ENCODE measurements at regions not wholly inside any gene's neighbourhood (a gene's known extent, or its start where the extent isn't known, plus 50 kb on each side); places are given as distances from the start of the nearest gene placed in this dataset.

DNA sequence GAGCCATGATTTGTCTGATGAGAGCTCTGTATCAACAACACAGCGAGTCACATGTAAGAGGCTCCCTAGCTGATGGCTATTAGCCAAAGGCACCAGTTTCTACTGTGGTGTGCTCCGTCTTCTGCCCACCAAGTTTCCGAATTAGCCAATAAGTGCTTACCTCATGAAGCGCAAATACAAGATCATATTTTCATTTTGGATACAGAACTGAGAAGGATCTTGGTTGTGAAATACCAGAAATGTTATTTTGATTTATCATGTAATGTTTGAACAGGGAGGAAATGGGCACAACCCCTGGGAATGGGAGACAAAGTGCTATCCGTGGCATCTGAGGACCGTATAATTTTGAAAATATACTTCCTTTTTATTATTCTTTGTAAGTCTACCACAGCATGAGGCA is 234.3 kb downstream of the DACT1 start:
- TF ChIP-seq, protein P1, sequence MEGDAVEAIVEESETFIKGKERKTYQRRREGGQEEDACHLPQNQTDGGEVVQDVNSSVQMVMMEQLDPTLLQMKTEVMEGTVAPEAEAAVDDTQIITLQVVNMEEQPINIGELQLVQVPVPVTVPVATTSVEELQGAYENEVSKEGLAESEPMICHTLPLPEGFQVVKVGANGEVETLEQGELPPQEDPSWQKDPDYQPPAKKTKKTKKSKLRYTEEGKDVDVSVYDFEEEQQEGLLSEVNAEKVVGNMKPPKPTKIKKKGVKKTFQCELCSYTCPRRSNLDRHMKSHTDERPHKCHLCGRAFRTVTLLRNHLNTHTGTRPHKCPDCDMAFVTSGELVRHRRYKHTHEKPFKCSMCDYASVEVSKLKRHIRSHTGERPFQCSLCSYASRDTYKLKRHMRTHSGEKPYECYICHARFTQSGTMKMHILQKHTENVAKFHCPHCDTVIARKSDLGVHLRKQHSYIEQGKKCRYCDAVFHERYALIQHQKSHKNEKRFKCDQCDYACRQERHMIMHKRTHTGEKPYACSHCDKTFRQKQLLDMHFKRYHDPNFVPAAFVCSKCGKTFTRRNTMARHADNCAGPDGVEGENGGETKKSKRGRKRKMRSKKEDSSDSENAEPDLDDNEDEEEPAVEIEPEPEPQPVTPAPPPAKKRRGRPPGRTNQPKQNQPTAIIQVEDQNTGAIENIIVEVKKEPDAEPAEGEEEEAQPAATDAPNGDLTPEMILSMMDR (IDR thresholded peaks at IDR 0.05), result no peak
- TF ChIP-seq POLR2AphosphoS5 (IDR thresholded peaks at IDR 0.05), result no peak
- TF ChIP-seq EP300 (IDR thresholded peaks at IDR 0.05), result no peak
